Adrenal gland (tissue), 5 donors: ENCODE measurements at regions not wholly inside any gene's neighbourhood (a gene's known extent, or its start where the extent isn't known, plus 50 kb on each side); places are given as distances from the start of the nearest gene placed in this dataset.

Experiments used
- CTCF ChIP-seq, 6 experiments: fragments of 450-650 bp in 4 of 6; fragments of 200-600 bp in 2 of 6; sonication (generic) in 1 of 6; IDR thresholded peaks; 1 replicate in 5 of 6; 2 replicates in 1 of 6; pipeline versions ENCODE4 v1.5.1 to v1.8.0; 2016 to 2021; ENCODE audit warnings: antibody characterized with exemption in 6 of 6, mild to moderate bottlenecking in 2 of 6, moderate library complexity in 1 of 6
- POLR2A ChIP-seq, 2 donors: fragments of 450-650 bp; IDR thresholded peaks; one replicate each; pipeline ENCODE4 v1.6.1; 2017; ENCODE audit warnings: antibody characterized with exemption in 2 of 2, mild to moderate bottlenecking in 2 of 2, moderate library complexity in 1 of 2
- donor health status: DM: no; HTN: no; CAD: no.

DNA sequence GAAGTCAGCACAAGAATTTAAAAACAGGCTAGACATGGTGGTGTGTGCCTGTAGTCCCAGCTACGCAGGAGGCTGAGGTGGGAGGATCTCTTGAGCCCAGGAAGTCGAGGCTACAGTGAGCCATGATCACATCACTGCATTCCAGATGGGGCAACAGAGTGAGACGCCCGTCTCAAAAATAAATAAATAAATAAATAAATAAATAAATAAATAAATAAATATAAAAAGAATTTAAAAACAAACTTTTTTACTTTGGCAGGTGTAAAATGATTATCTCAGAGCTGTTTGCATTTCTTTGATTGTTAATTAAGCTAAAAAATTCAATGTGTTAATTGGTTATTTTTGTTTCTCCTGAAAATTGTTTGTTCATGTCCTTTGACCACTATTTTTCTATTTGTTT lies 97.5 kb upstream of the RPS6KA3 start:
- no peak for TF ChIP-seq CTCF (IDR thresholded peaks at IDR 0.05)
- no peak for TF ChIP-seq POLR2A (IDR thresholded peaks at IDR 0.05)
